ENCODE measurements at regions not wholly inside any gene's neighbourhood (a gene's known extent, or its start where the extent isn't known, plus 50 kb on each side); places are given as distances from the start of the nearest gene placed in this dataset.
"Not testable (repeated sequence)": the region's sequence is repeated elsewhere in the genome, so short reads cannot be mapped to it uniquely, and the experiment has no call there.

DNA sequence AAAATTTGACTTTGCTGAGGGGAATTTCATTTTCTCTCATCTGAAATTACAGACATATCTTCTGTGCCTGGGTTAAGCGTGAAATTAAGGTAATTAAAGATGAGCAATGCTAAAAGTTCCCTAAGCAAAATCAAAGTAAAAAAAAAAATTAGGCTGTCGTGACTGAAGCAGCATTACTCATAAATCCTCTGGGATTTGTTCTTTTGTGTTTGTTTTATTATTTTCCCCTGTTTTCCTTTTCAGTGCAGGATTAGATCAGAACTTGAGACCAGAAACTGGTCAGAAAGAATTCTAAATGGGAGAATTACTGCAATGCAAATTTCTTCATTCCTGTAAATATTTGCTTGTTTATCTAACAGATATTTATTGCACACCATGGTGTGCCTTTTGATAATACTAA is 141.4 kb upstream of the BET1 start:
- Histone ChIP-seq H3K4me3 (ENCODE audit: control insufficient read depth in 1 of 7, extremely low read depth in 1 of 7, insufficient read depth in 4 of 7, low read depth in 2 of 7, low read length in 6 of 7) (no peak overlapping the region), H3K9me3 (ENCODE audit: control extremely low read depth in 1 of 5, control insufficient read depth in 4 of 5, insufficient read depth in 2 of 5, low read depth in 1 of 5, low read length in 4 of 5) (no peaks in the 10 kb centered on the region), H3K27me3 (replicated peaks in 2 of 5; ENCODE audit: control insufficient read depth in 4 of 5, insufficient read depth in 5 of 5, low read length in 4 of 5) (peaks cover 0 to 2% (median 0%) of the 10 kb centered on the region in 5 experiments), H3K27ac (ENCODE audit: insufficient read depth in 1 of 2, low read depth in 1 of 2, low read length in 2 of 2, poor library complexity in 1 of 2, severe bottlenecking in 2 of 2) (no peak overlapping the region), H3K4me1 (ENCODE audit: control extremely low read depth in 1 of 4, control insufficient read depth in 4 of 4, insufficient read depth in 4 of 4, low read length in 3 of 4) (no peaks in the 10 kb centered on the region), H3K36me3 (ENCODE audit: control insufficient read depth in 4 of 4, insufficient read depth in 4 of 4, low read length in 3 of 4) (no peaks in the 10 kb centered on the region)
- DNase-seq, result no peak
- ChIA-PET CTCF (no interaction called here), POLR2A (no interaction called here)
- WGBS (ENCODE audit: insufficient coverage), result no CpG with 5 or more reads among the region's 2 CpGs

DNA sequence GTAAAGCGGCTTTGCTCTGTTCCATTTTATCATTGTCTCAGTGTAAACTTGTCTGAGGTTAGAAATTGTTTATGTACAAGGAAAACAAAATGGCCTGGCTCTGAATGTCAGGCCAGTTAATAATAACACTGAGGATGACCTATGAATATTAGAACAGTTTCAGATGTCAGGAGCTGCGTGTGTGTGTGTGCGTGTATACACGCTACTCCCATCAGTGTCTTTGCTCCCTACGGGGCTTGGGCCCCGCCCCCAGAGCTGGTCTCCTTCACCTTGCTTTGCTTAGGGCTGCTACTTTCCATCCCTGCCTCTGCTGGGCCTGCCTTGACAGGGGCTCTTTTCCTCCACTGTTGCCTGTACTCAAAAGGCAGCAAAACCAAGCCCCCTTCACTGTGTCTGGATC is 142.3 kb upstream of the BET1 start:
- H3K4me1 ChIP-seq (ENCODE audit: control extremely low read depth in 1 of 4, control insufficient read depth in 4 of 4, insufficient read depth in 4 of 4, low read length in 3 of 4), result no peaks in the 10 kb centered on the region
- ChIA-PET CTCF (no interaction called here), POLR2A (no interaction called here)
- 84% methylated on average over 6 of the region's 6 CpGs for WGBS (ENCODE audit: insufficient coverage)
- peaks cover 0 to 2% (median 0%) of the 10 kb centered on the region in 5 experiments for H3K27me3 ChIP-seq (replicated peaks in 2 of 5; ENCODE audit: control insufficient read depth in 4 of 5, insufficient read depth in 5 of 5, low read length in 4 of 5)
- H3K36me3 ChIP-seq (ENCODE audit: control insufficient read depth in 4 of 4, insufficient read depth in 4 of 4, low read length in 3 of 4), result no peaks in the 10 kb centered on the region
- no peak overlapping the region for H3K27ac ChIP-seq (ENCODE audit: insufficient read depth in 1 of 2, low read depth in 1 of 2, low read length in 2 of 2, poor library complexity in 1 of 2, severe bottlenecking in 2 of 2)
- H3K9me3 ChIP-seq (ENCODE audit: control extremely low read depth in 1 of 5, control insufficient read depth in 4 of 5, insufficient read depth in 2 of 5, low read depth in 1 of 5, low read length in 4 of 5), result no peaks in the 10 kb centered on the region
- no peak for DNase-seq
- H3K4me3 ChIP-seq (ENCODE audit: control insufficient read depth in 1 of 7, extremely low read depth in 1 of 7, insufficient read depth in 4 of 7, low read depth in 2 of 7, low read length in 6 of 7), result no peak overlapping the region

DNA sequence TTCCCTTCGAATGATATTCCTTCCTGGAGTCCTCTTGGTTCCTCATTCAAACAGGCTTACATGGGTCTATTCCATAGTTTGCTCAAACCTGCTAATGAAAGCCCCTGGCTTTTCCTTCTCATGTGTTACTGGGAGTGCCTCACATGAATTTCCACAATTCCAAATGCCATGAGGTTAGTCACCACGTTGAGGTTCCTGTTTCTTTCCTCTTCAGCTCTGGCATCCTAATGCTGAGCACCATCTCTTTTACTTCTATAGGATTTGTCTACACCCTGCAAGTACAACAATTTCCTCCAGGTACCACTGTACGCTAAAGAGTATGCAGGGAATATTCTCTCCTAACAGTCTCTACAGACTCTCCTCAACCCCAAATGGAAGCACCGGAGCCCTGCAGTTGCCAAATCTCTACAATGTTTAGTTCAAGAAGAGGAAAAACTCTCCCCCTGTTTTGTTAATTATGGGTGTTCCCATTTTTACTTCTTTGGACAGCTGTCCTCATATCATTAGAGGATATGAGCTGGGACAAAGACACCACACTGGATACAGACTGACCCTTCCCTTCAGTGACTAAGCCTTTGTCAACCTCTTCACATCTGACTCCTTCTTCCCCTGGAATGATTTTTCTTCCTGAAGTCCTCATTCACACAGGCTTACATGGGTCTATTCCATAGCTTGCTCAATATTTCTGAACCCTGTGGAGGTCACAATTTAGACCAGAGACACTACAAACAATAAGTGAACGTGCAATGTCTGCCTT is 145.8 kb upstream of the BET1 start:
- CTCF ChIA-PET, result no interaction called here
- H3K9me3 ChIP-seq (ENCODE audit: control extremely low read depth in 1 of 5, control insufficient read depth in 4 of 5, insufficient read depth in 2 of 5, low read depth in 1 of 5, low read length in 4 of 5), result no peaks in the 10 kb centered on the region
- H3K4me3 ChIP-seq (ENCODE audit: control insufficient read depth in 1 of 7, extremely low read depth in 1 of 7, insufficient read depth in 4 of 7, low read depth in 2 of 7, low read length in 6 of 7), result no peak overlapping the region
- H3K27ac ChIP-seq (ENCODE audit: insufficient read depth in 1 of 2, low read depth in 1 of 2, low read length in 2 of 2, poor library complexity in 1 of 2, severe bottlenecking in 2 of 2), result no peak overlapping the region
- no peaks in the 10 kb centered on the region for H3K4me1 ChIP-seq (ENCODE audit: control extremely low read depth in 1 of 4, control insufficient read depth in 4 of 4, insufficient read depth in 4 of 4, low read length in 3 of 4)
- H3K36me3 ChIP-seq (ENCODE audit: control insufficient read depth in 4 of 4, insufficient read depth in 4 of 4, low read length in 3 of 4), result no peaks in the 10 kb centered on the region
- POLR2A ChIA-PET, result no interaction called here
- DNase-seq, result no peak
- 92% methylated on average over 3 of the region's 5 CpGs for WGBS (ENCODE audit: insufficient coverage)
- H3K27me3 ChIP-seq (replicated peaks in 2 of 5; ENCODE audit: control insufficient read depth in 4 of 5, insufficient read depth in 5 of 5, low read length in 4 of 5), result no peaks in the 10 kb centered on the region

DNA sequence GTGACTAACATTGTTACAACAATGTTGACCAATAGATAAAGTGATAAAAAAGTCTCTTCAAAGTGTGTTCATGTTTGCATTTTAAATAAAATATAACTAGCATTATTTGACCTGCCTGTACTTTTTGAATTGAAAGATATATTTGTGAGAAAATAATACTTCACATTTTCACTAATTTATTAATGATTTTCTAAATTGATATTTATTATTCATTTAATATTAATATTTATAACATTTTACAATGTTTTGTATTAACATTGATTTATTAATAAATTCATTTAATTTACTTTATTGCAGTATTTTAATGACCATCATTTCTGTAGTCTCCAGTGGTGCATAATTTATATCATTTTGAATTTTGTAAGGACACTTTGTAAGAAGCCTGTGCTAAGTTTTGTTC is 150.0 kb upstream of the BET1 start:
- peaks cover 0 to 6% (median 2%) of the 10 kb centered on the region in 4 experiments for H3K4me1 ChIP-seq (ENCODE audit: control extremely low read depth in 1 of 4, control insufficient read depth in 4 of 4, insufficient read depth in 4 of 4, low read length in 3 of 4)
- no peak overlapping the region for H3K27ac ChIP-seq (ENCODE audit: insufficient read depth in 1 of 2, low read depth in 1 of 2, low read length in 2 of 2, poor library complexity in 1 of 2, severe bottlenecking in 2 of 2)
- H3K36me3 ChIP-seq (ENCODE audit: control insufficient read depth in 4 of 4, insufficient read depth in 4 of 4, low read length in 3 of 4), result no peaks in the 10 kb centered on the region
- no peak overlapping the region for H3K4me3 ChIP-seq (ENCODE audit: control insufficient read depth in 1 of 7, extremely low read depth in 1 of 7, insufficient read depth in 4 of 7, low read depth in 2 of 7, low read length in 6 of 7)
- DNase-seq, result no peak
- H3K27me3 ChIP-seq (replicated peaks in 2 of 5; ENCODE audit: control insufficient read depth in 4 of 5, insufficient read depth in 5 of 5, low read length in 4 of 5), result no peaks in the 10 kb centered on the region
- ChIA-PET POLR2A (no interaction called here), CTCF (no interaction called here)
- no peaks in the 10 kb centered on the region for H3K9me3 ChIP-seq (ENCODE audit: control extremely low read depth in 1 of 5, control insufficient read depth in 4 of 5, insufficient read depth in 2 of 5, low read depth in 1 of 5, low read length in 4 of 5)

- Histone ChIP-seq H3K9me3 (ENCODE audit: control extremely low read depth in 1 of 5, control insufficient read depth in 4 of 5, insufficient read depth in 2 of 5, low read depth in 1 of 5, low read length in 4 of 5) (no peaks in the 10 kb centered on the region), H3K4me1 (ENCODE audit: control extremely low read depth in 1 of 4, control insufficient read depth in 4 of 4, insufficient read depth in 4 of 4, low read length in 3 of 4) (peaks cover 0 to 6% (median 2%) of the 10 kb centered on the region in 4 experiments), H3K4me3 (ENCODE audit: control insufficient read depth in 1 of 7, extremely low read depth in 1 of 7, insufficient read depth in 4 of 7, low read depth in 2 of 7, low read length in 6 of 7) (no peak overlapping the region), H3K27me3 (replicated peaks in 2 of 5; ENCODE audit: control insufficient read depth in 4 of 5, insufficient read depth in 5 of 5, low read length in 4 of 5) (no peaks in the 10 kb centered on the region), H3K36me3 (ENCODE audit: control insufficient read depth in 4 of 4, insufficient read depth in 4 of 4, low read length in 3 of 4) (no peaks in the 10 kb centered on the region), H3K27ac (ENCODE audit: insufficient read depth in 1 of 2, low read depth in 1 of 2, low read length in 2 of 2, poor library complexity in 1 of 2, severe bottlenecking in 2 of 2) (no peak overlapping the region)
- CTCF ChIA-PET, result no interaction called here
- POLR2A ChIA-PET, result no interaction called here
- WGBS (ENCODE audit: insufficient coverage), result 95% methylated on average over 3 of the region's 3 CpGs
- no peak for DNase-seq
These were observed 150.7 kb upstream of the BET1 start for GRCh38 chr7:94154858-94155257.

- CTCF ChIA-PET; H3K4me3 ChIP-seq (ENCODE audit: control insufficient read depth in 1 of 7, extremely low read depth in 1 of 7, insufficient read depth in 4 of 7, low read depth in 2 of 7, low read length in 6 of 7); H3K36me3 ChIP-seq (ENCODE audit: control insufficient read depth in 4 of 4, insufficient read depth in 4 of 4, low read length in 3 of 4); POLR2A ChIA-PET; H3K27ac ChIP-seq (ENCODE audit: insufficient read depth in 1 of 2, low read depth in 1 of 2, low read length in 2 of 2, poor library complexity in 1 of 2, severe bottlenecking in 2 of 2); H3K27me3 ChIP-seq (replicated peaks in 2 of 5; ENCODE audit: control insufficient read depth in 4 of 5, insufficient read depth in 5 of 5, low read length in 4 of 5); H3K9me3 ChIP-seq (ENCODE audit: control extremely low read depth in 1 of 5, control insufficient read depth in 4 of 5, insufficient read depth in 2 of 5, low read depth in 1 of 5, low read length in 4 of 5): not testable (repeated sequence)
- H3K4me1 ChIP-seq (ENCODE audit: control extremely low read depth in 1 of 4, control insufficient read depth in 4 of 4, insufficient read depth in 4 of 4, low read length in 3 of 4), result peaks cover 6 to 18% (median 8%) of the 10 kb centered on the region in 4 experiments
- WGBS (ENCODE audit: insufficient coverage), result 36% methylated on average over 4 of the region's 5 CpGs
- DNase-seq, result peak; percentile 36 to 63 (median 51)
These were observed 153.6 kb upstream of the BET1 start for GRCh38 chr7:94157659-94158306.

- Histone ChIP-seq H3K4me3 (ENCODE audit: control insufficient read depth in 1 of 7, extremely low read depth in 1 of 7, insufficient read depth in 4 of 7, low read depth in 2 of 7, low read length in 6 of 7) (peak overlapping the region in 5 of 7 experiments; percentile 23 to 70 (median 45)), H3K27me3 (replicated peaks in 2 of 5; ENCODE audit: control insufficient read depth in 4 of 5, insufficient read depth in 5 of 5, low read length in 4 of 5) (no peaks in the 10 kb centered on the region), H3K36me3 (ENCODE audit: control insufficient read depth in 4 of 4, insufficient read depth in 4 of 4, low read length in 3 of 4) (no peaks in the 10 kb centered on the region), H3K27ac (ENCODE audit: insufficient read depth in 1 of 2, low read depth in 1 of 2, low read length in 2 of 2, poor library complexity in 1 of 2, severe bottlenecking in 2 of 2) (no peak overlapping the region), H3K9me3 (ENCODE audit: control extremely low read depth in 1 of 5, control insufficient read depth in 4 of 5, insufficient read depth in 2 of 5, low read depth in 1 of 5, low read length in 4 of 5) (no peaks in the 10 kb centered on the region), H3K4me1 (ENCODE audit: control extremely low read depth in 1 of 4, control insufficient read depth in 4 of 4, insufficient read depth in 4 of 4, low read length in 3 of 4) (peaks cover 6 to 18% (median 8%) of the 10 kb centered on the region in 4 experiments)
- WGBS (ENCODE audit: insufficient coverage), result 0% methylated on average over 2 of the region's 3 CpGs
- CTCF ChIA-PET, result interaction anchor here (1.6 kb wide), 1 partner anchor 13 kb away, joined by 4 read pairs; no protein-coding TSS in a partner anchor
- POLR2A ChIA-PET, result no interaction called here
- DNase-seq, result peak; percentile 51 to 90 (median 86)
These were observed 156.7 kb upstream of the BET1 start for GRCh38 chr7:94160719-94161435.

Measured in common myeloid progenitor, CD34-positive (primary cell).